OCI-LY7 (cell line): ENCODE measurements at regions not wholly inside any gene's neighbourhood (a gene's known extent, or its start where the extent isn't known, plus 50 kb on each side); places are given as distances from the start of the nearest gene placed in this dataset.

Experiments used
- EZH2phosphoT487 ChIP-seq: fragments of 200-600 bp; sonication (generic); IDR thresholded peaks from 2 replicates; pipeline ENCODE4 v1.6.1; 2018; ENCODE audit warnings: low read depth, borderline replicate concordance, mild to moderate bottlenecking, mixed run types, antibody characterized with exemption, low read length, moderate library complexity, mixed read lengths
- TF ChIP-seq, protein P1 (sequence below): fragments of 200-600 bp; sonication (generic); conservative IDR thresholded peaks from 2 replicates; pipeline ENCODE4 v1.5.1; 2014; ENCODE audit warnings: mild to moderate bottlenecking, antibody characterized with exemption, low read length, moderate library complexity, mixed read lengths

DNA sequence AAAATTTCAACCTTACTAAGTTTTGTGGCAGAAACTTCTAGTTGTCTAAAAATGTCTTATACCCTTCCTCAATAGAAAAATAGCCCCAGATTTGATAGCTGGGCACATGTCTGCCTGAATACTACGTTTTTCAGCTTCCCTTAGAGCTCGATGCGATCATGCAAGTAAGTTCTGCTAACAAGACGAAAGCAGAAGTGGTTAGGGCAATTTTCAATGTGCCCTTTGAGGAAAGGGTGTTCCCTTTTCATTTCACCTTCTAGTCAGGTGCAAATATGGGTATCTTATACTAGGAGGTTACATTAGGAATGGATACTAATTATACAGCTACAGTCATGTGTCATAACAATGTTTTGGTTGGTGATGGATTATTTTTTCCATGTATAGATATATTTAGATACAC, 1572.1 kb upstream of the LRRTM1 start:
- TF ChIP-seq, protein P1, sequence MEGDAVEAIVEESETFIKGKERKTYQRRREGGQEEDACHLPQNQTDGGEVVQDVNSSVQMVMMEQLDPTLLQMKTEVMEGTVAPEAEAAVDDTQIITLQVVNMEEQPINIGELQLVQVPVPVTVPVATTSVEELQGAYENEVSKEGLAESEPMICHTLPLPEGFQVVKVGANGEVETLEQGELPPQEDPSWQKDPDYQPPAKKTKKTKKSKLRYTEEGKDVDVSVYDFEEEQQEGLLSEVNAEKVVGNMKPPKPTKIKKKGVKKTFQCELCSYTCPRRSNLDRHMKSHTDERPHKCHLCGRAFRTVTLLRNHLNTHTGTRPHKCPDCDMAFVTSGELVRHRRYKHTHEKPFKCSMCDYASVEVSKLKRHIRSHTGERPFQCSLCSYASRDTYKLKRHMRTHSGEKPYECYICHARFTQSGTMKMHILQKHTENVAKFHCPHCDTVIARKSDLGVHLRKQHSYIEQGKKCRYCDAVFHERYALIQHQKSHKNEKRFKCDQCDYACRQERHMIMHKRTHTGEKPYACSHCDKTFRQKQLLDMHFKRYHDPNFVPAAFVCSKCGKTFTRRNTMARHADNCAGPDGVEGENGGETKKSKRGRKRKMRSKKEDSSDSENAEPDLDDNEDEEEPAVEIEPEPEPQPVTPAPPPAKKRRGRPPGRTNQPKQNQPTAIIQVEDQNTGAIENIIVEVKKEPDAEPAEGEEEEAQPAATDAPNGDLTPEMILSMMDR, result no peak
- no peak for TF ChIP-seq EZH2phosphoT487
